GM21528 (cell line): ENCODE measurements at regions not wholly inside any gene's neighbourhood (a gene's known extent, or its start where the extent isn't known, plus 50 kb on each side); places are given as distances from the start of the nearest gene placed in this dataset.
"Not testable (repeated sequence)": the region's sequence is repeated elsewhere in the genome, so short reads cannot be mapped to it uniquely, and the experiment has no call there.

Source experiments
- ATAC-seq: cut with Tn5 transposase; IDR thresholded peaks from one replicate; pipeline ENCODE4 v1.9.1; 2021; ENCODE audit warnings: mild to moderate bottlenecking, moderate library complexity; ENCODE audit not compliant: unreplicated experiment, low FRiP score

- ATAC-seq: no peak
Observed at GRCh38 chr3:11713171-11713570, 69.5 kb upstream of the VGLL4 start.

DNA sequence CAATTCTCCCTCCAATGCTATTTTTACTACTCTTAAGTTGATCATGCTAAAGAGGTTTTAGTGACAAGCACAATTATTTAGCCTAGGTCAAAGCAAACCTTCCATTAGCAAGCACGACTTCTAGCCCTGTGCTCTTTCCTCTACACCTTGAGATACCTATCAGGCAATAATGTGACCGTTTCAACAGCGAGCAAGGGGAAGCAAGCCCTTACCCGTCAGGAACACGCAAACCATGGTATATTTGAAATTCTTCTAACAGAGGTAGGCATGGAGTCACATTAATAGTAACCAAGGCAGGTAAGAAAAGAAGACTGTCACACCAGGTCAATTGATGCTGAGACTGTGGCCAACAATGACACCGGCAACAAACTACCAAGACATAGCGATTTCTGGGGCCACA, 68.9 kb upstream of the VGLL4 start:
- no peak for ATAC-seq

- ATAC-seq: no peak
Observed at GRCh38 chr3:11711876-11712275, 68.2 kb upstream of the VGLL4 start.

DNA sequence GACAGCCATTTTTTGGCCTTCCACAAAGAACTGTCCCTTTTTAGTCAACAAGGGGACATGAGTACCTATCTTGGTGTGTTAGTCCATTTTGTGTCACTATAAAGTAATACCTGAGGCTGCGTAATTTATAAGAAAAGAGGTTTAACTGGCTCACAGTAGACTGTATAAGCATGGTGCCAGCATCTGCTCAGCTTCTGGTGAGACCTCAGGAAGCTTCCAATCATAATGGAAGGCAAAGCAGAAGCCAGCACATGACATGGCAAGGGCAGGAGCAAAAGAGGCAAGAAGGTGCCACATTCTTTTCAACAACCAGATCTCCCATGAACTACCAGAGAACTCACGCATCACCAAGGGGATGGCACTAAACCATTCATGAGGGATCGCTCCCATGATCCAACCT, 66.1 kb upstream of the VGLL4 start:
- ATAC-seq: no peak

- ATAC-seq: not testable (repeated sequence)
Observed at GRCh38 chr3:11707084-11707483, 63.4 kb upstream of the VGLL4 start.

- ATAC-seq: no peak
Observed at GRCh38 chr3:11706604-11707003, 62.9 kb upstream of the VGLL4 start.

DNA sequence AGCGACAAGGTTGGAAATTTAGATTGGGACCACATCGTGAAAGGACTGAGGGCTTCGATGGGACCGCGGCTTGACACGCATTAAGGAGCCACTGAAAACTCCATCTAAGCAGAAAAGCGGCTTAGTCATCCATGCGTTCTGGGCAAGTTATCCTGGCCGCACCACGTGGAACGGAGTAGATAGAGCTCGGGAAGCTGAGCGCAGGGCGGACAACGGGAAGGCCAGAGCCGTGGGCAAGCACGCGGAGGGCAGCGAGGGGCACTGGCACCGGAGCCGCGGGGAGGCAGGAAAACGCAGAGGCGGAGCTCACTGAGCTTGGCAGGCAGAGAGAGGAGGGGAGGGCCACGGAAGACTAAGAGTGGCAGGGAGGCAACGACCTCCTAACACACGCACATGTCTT, 61.3 kb upstream of the VGLL4 start:
- no peak for ATAC-seq

DNA sequence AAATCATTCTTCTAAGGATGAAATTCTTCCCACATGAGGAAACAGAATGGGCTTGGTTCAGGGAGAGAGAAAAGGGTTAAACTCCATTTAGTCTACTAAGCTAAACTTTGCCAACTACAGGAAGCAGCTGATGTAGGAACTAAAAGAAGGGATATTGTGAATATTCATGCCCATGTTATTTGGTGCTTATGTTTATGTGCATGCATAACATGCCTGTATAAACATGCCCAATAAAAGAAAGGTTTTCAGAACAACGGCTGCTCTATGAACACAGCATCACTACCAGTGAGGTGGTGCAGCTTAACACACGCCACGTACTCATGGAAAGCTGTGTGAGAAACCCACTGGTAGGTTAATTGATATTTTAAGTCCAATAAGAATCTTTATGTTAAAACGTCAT, 59.4 kb upstream of the VGLL4 start:
- ATAC-seq: no peak

DNA sequence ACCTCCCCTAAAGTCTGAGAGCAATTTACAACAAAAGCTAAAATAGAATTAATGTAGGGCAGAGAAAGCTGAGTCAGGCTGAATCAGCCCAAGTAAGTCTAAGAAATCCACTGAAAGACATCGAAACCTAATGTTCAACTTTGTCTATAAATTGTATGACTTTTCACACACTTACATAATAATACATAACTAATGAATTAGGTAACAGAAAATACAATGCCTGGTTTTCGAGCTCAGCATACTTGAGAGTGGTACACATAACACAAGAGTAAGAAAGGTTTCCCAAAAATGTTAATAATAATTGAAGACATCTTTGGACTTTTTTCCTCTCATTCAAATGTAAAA, 55.3 kb upstream of the VGLL4 start:
- no peak for ATAC-seq

DNA sequence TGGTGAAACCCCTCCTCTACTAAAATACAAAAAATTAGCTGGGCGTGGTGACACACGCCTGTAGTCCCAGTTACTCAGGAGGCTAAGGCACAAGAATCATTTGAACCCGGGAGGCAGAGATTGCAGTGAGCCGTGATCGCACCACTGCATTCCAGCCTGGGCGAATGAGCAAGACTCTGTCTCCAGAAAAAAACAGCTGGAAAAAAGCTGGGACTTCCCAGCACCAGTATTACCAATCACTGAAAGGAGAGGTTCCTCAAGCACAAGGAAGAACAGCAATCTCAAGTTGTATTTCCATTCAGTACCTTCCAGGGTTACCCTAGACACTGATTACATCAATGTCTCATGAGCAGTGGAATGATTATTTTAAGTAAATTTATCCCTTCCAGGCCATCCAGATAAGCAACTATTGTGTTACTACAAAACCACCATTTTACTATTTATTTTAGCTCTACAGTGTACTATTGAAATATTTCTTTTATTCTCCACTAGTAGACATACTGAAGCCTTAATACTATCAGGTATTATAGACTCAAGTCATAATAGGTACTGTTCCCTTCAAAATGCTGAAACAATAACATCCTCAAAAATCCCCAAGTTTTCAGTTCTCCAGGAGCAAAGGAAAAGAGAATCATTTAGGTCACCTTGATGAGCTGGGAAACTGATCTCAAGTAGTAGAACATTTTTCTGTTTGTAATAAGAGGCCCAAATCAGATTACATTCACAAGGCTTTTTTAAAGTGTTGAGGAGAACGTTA, 54.8 kb upstream of the VGLL4 start:
- ATAC-seq: no peak

GRCh38 chr3:11697701-11698100, 54.0 kb upstream of the VGLL4 start:
- ATAC-seq: no peak

DNA sequence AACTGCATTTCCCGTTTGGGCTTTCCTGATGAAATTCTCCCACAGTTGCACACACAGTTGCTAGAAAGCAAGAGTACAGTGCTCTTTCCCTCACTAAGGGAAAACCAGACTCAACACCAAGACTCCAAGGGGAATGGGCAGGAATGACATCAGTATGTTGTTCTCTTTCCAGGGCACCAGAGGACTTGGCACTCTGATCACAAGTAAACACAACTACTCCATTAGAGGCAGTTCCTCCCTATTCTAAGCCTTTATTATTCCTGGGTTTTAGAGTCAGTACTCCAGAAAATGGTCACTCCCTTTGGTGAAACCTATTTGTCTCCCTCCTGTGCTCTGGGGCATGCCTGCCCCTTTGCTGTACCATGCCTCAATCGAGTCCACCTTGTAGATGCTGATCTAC, 52.3 kb upstream of the VGLL4 start:
- ATAC-seq: no peak
